ENCODE measurements at regions not wholly inside any gene's neighbourhood (a gene's known extent, or its start where the extent isn't known, plus 50 kb on each side); places are given as distances from the start of the nearest gene placed in this dataset.
"Not testable (repeated sequence)": the region's sequence is repeated elsewhere in the genome, so short reads cannot be mapped to it uniquely, and the experiment has no call there.

- Histone ChIP-seq H2BK12ac (ENCODE audit: low read length) (no peak overlapping the region), H3K23ac (ENCODE audit: low read length) (no peak overlapping the region), H2BK5ac (ENCODE audit: low read depth, low read length, poor library complexity) (no peak overlapping the region), H3K27ac (ENCODE audit: low read depth, low read length) (no peak overlapping the region), H3K27me3 (ENCODE audit: insufficient read depth, low read length) (no peaks in the 10 kb centered on the region), H3K14ac (ENCODE audit: low read length) (no peak overlapping the region), H4K91ac (ENCODE audit: low read depth, low read length) (no peak overlapping the region), H3K4ac (ENCODE audit: low read depth, low read length) (no peak overlapping the region), H3K9me3 (ENCODE audit: insufficient read depth, low read depth, low read length) (no peaks in the 10 kb centered on the region), H3K79me2 (ENCODE audit: control insufficient read depth, insufficient read depth, low read length, poor library complexity) (no peaks in the 10 kb centered on the region), H4K8ac (ENCODE audit: low read depth, low read length) (no peak overlapping the region), H3K4me1 (ENCODE audit: control insufficient read depth in 1 of 2, insufficient read depth in 2 of 2, low read length in 2 of 2) (no peaks in the 10 kb centered on the region), H2BK120ac (ENCODE audit: insufficient read depth, low read length, poor library complexity) (no peak overlapping the region), H2AK5ac (ENCODE audit: low read length) (no peak overlapping the region), H3K4me2 (ENCODE audit: low read length) (no peak overlapping the region), H3K9ac (ENCODE audit: low read length) (no peak overlapping the region), H3K18ac (ENCODE audit: low read length) (no peak overlapping the region), H2AFZ (ENCODE audit: insufficient read depth, low read length, poor library complexity) (no peak overlapping the region), H3K36me3 (ENCODE audit: control insufficient read depth in 1 of 2, insufficient read depth in 2 of 2, low read length in 2 of 2) (no peaks in the 10 kb centered on the region), H4K12ac (ENCODE audit: low read depth, low read length) (no peak overlapping the region), H3K79me1 (ENCODE audit: low read length) (no peaks in the 10 kb centered on the region), H3K4me3 (ENCODE audit: low read depth, low read length) (no peak overlapping the region)
- DNase-seq = no peak
- no CpG with 5 or more reads among the region's 7 CpGs for WGBS (ENCODE audit: extremely low coverage, insufficient coverage, insufficient read length)
Measured at GRCh38 chr1:221575605-221576004, 166.3 kb downstream of the DUSP10 start.

GRCh38 chr1:221576268-221576667, 165.6 kb downstream of the DUSP10 start:
- H2AFZ ChIP-seq (ENCODE audit: insufficient read depth, low read length, poor library complexity) = no peak overlapping the region
- no peak for DNase-seq
- H3K23ac ChIP-seq (ENCODE audit: low read length) = no peak overlapping the region
- no peak overlapping the region for H2BK120ac ChIP-seq (ENCODE audit: insufficient read depth, low read length, poor library complexity)
- H3K27me3 ChIP-seq (ENCODE audit: insufficient read depth, low read length) = no peaks in the 10 kb centered on the region
- no peak overlapping the region for H3K18ac ChIP-seq (ENCODE audit: low read length)
- no peaks in the 10 kb centered on the region for H3K4me1 ChIP-seq (ENCODE audit: control insufficient read depth in 1 of 2, insufficient read depth in 2 of 2, low read length in 2 of 2)
- H3K9ac ChIP-seq (ENCODE audit: low read length) = no peak overlapping the region
- H4K8ac ChIP-seq (ENCODE audit: low read depth, low read length) = no peak overlapping the region
- no peak overlapping the region for H2BK12ac ChIP-seq (ENCODE audit: low read length)
- no peak overlapping the region for H2AK5ac ChIP-seq (ENCODE audit: low read length)
- no peak overlapping the region for H4K12ac ChIP-seq (ENCODE audit: low read depth, low read length)
- no peaks in the 10 kb centered on the region for H3K9me3 ChIP-seq (ENCODE audit: insufficient read depth, low read depth, low read length)
- no peak overlapping the region for H3K14ac ChIP-seq (ENCODE audit: low read length)
- H3K36me3 ChIP-seq (ENCODE audit: control insufficient read depth in 1 of 2, insufficient read depth in 2 of 2, low read length in 2 of 2) = no peaks in the 10 kb centered on the region
- H3K4me2 ChIP-seq (ENCODE audit: low read length) = no peak overlapping the region
- no CpG with 5 or more reads among the region's 3 CpGs for WGBS (ENCODE audit: extremely low coverage, insufficient coverage, insufficient read length)
- no peaks in the 10 kb centered on the region for H3K79me2 ChIP-seq (ENCODE audit: control insufficient read depth, insufficient read depth, low read length, poor library complexity)
- H3K4me3 ChIP-seq (ENCODE audit: low read depth, low read length) = no peak overlapping the region
- no peak overlapping the region for H2BK5ac ChIP-seq (ENCODE audit: low read depth, low read length, poor library complexity)
- no peak overlapping the region for H3K27ac ChIP-seq (ENCODE audit: low read depth, low read length)
- no peak overlapping the region for H4K91ac ChIP-seq (ENCODE audit: low read depth, low read length)
- H3K4ac ChIP-seq (ENCODE audit: low read depth, low read length) = no peak overlapping the region
- no peaks in the 10 kb centered on the region for H3K79me1 ChIP-seq (ENCODE audit: low read length)

DNA sequence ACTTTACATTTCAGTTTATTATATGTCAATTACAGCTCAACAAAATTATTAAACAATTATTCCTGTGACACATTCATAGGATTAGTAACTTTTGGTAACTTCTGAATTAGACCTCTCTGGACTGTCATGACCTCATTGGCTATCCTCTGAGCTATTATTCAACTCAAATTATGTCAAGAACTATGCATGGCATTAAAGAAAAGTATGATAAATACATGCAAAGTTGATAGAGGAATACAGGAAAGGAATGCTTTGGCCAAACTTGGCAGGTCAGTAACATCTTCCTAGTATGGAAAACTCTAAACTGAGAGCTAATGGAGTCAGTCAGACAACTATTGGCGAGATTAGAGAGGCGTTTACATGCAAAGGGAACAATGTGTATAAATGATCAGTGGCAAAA, 158.4 kb downstream of the DUSP10 start:
- H3K9me3 ChIP-seq (ENCODE audit: insufficient read depth, low read depth, low read length) = peaks cover 2% of the 10 kb centered on the region
- H3K27me3 ChIP-seq (ENCODE audit: insufficient read depth, low read length) = no peaks in the 10 kb centered on the region
- H3K18ac ChIP-seq (ENCODE audit: low read length) = no peak overlapping the region
- DNase-seq = peak in 1 of 2 donors; percentile 62
- H3K4me1 ChIP-seq (ENCODE audit: control insufficient read depth in 1 of 2, insufficient read depth in 2 of 2, low read length in 2 of 2) = no peaks in the 10 kb centered on the region
- no peak overlapping the region for H2AFZ ChIP-seq (ENCODE audit: insufficient read depth, low read length, poor library complexity)
- H3K4me2 ChIP-seq (ENCODE audit: low read length) = no peak overlapping the region
- no peak overlapping the region for H3K23ac ChIP-seq (ENCODE audit: low read length)
- H2BK5ac ChIP-seq (ENCODE audit: low read depth, low read length, poor library complexity) = no peak overlapping the region
- no peak overlapping the region for H3K4me3 ChIP-seq (ENCODE audit: low read depth, low read length)
- no peaks in the 10 kb centered on the region for H3K79me2 ChIP-seq (ENCODE audit: control insufficient read depth, insufficient read depth, low read length, poor library complexity)
- no peak overlapping the region for H3K9ac ChIP-seq (ENCODE audit: low read length)
- WGBS (ENCODE audit: extremely low coverage, insufficient coverage, insufficient read length) = no CpG with 5 or more reads among the region's 2 CpGs
- H3K14ac ChIP-seq (ENCODE audit: low read length) = no peak overlapping the region
- no peak overlapping the region for H3K4ac ChIP-seq (ENCODE audit: low read depth, low read length)
- H4K91ac ChIP-seq (ENCODE audit: low read depth, low read length) = no peak overlapping the region
- no peak overlapping the region for H3K27ac ChIP-seq (ENCODE audit: low read depth, low read length)
- no peak overlapping the region for H4K8ac ChIP-seq (ENCODE audit: low read depth, low read length)
- H4K12ac ChIP-seq (ENCODE audit: low read depth, low read length) = no peak overlapping the region
- no peak overlapping the region for H2BK12ac ChIP-seq (ENCODE audit: low read length)
- no peaks in the 10 kb centered on the region for H3K79me1 ChIP-seq (ENCODE audit: low read length)
- H2AK5ac ChIP-seq (ENCODE audit: low read length) = no peak overlapping the region
- H2BK120ac ChIP-seq (ENCODE audit: insufficient read depth, low read length, poor library complexity) = no peak overlapping the region
- H3K36me3 ChIP-seq (ENCODE audit: control insufficient read depth in 1 of 2, insufficient read depth in 2 of 2, low read length in 2 of 2) = no peaks in the 10 kb centered on the region

DNA sequence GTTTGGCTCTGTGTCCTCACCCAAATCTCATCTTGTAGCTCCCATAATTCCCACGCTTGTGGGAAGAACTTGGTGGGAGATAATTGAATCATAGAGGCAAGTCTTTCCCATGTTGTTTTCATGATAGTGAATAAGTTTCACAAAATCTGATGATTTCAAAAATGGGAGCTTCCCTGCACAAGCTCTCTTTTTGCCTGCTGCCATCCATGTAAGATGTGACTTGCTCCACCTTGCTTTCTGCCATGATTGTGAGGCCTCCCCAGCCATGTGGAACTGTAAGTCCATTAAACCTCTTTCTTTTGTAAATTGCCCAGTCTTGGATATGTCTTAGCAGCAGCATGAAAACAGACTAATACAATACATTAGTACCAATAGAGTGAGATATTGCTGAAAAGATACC, 154.9 kb downstream of the DUSP10 start:
- not testable (repeated sequence) for H4K8ac ChIP-seq (ENCODE audit: low read depth, low read length); H3K9ac ChIP-seq (ENCODE audit: low read length)

More for the DNA sequence above, 154.9 kb downstream of the DUSP10 start:
- not testable (repeated sequence) for H3K4ac ChIP-seq (ENCODE audit: low read depth, low read length); H2AFZ ChIP-seq (ENCODE audit: insufficient read depth, low read length, poor library complexity); H3K4me1 ChIP-seq (ENCODE audit: control insufficient read depth in 1 of 2, insufficient read depth in 2 of 2, low read length in 2 of 2); H3K18ac ChIP-seq (ENCODE audit: low read length); H2BK12ac ChIP-seq (ENCODE audit: low read length); H4K12ac ChIP-seq (ENCODE audit: low read depth, low read length); H2BK5ac ChIP-seq (ENCODE audit: low read depth, low read length, poor library complexity); H3K4me2 ChIP-seq (ENCODE audit: low read length); H3K9me3 ChIP-seq (ENCODE audit: insufficient read depth, low read depth, low read length); H2BK120ac ChIP-seq (ENCODE audit: insufficient read depth, low read length, poor library complexity); H3K27me3 ChIP-seq (ENCODE audit: insufficient read depth, low read length); H3K79me2 ChIP-seq (ENCODE audit: control insufficient read depth, insufficient read depth, low read length, poor library complexity); H3K27ac ChIP-seq (ENCODE audit: low read depth, low read length); H3K36me3 ChIP-seq (ENCODE audit: control insufficient read depth in 1 of 2, insufficient read depth in 2 of 2, low read length in 2 of 2); H3K79me1 ChIP-seq (ENCODE audit: low read length); H3K23ac ChIP-seq (ENCODE audit: low read length); H3K14ac ChIP-seq (ENCODE audit: low read length); H3K4me3 ChIP-seq (ENCODE audit: low read depth, low read length); H4K91ac ChIP-seq (ENCODE audit: low read depth, low read length); DNase-seq; H2AK5ac ChIP-seq (ENCODE audit: low read length)
- WGBS (ENCODE audit: extremely low coverage, insufficient coverage, insufficient read length) = no CpG with 5 or more reads among the region's 1 CpG

Data from trophoblast cell (in vitro differentiated cells and primary cell).